GM23338 (cell line): ENCODE measurements at regions not wholly inside any gene's neighbourhood (a gene's known extent, or its start where the extent isn't known, plus 50 kb on each side); places are given as distances from the start of the nearest gene placed in this dataset.

Experiments
- ATAC-seq: fragments of 200-7000 bp; cut with Tn5 transposase; 3 replicates; pipeline ENCODE4 v1.9.1; 2020
- DNase-seq: peaks from one replicate; pipeline ENCODE4 v3.0.0-alpha.2; 2015; ENCODE audit warnings: low spot score
- H2AFZ ChIP-seq: fragments of 200-600 bp; sonication (generic); 2 replicates; pipeline ENCODE4 v1.8.0; 2016; ENCODE audit warnings: antibody characterized with exemption, mild to moderate bottlenecking, moderate library complexity
- H3F3A ChIP-seq: fragments of 200-600 bp; sonication (generic); replicated peaks from 2 replicates; pipeline ENCODE4 v1.8.0; 2017; ENCODE audit warnings: antibody characterized with exemption, mixed run types, low read depth
- H3K27ac ChIP-seq: fragments of 200-600 bp; sonication (generic); 2 replicates; pipeline ENCODE4 v1.6.1; 2016; ENCODE audit warnings: low read depth
- H3K27me3 ChIP-seq: fragments of 200-600 bp; sonication (generic); 2 replicates; pipeline ENCODE4 v1.8.0; 2016; ENCODE audit warnings: mild to moderate bottlenecking, mixed run types, moderate library complexity; ENCODE audit not compliant: insufficient read depth
- H3K36me3 ChIP-seq: fragments of 200-600 bp; sonication (generic); 2 replicates; pipeline ENCODE4 v1.8.0; 2016; ENCODE audit warnings: mild to moderate bottlenecking; ENCODE audit not compliant: insufficient read depth
- H3K4me1 ChIP-seq: fragments of 200-600 bp; sonication (generic); 2 replicates; pipeline ENCODE4 v1.8.0; 2016; ENCODE audit warnings: mild to moderate bottlenecking, moderate library complexity; ENCODE audit not compliant: insufficient read depth
- H3K4me2 ChIP-seq: fragments of 200-600 bp; sonication (generic); 2 replicates; pipeline ENCODE4 v1.7.1; 2017; ENCODE audit warnings: mixed run types
- H3K4me3 ChIP-seq: fragments of 200-600 bp; sonication (generic); 2 replicates; pipeline ENCODE4 v1.6.1; 2016; ENCODE audit warnings: mixed run types
- H3K79me2 ChIP-seq: fragments of 200-600 bp; sonication (generic); replicated peaks from 2 replicates; pipeline ENCODE4 v1.8.0; 2017; ENCODE audit warnings: mild to moderate bottlenecking; ENCODE audit not compliant: insufficient read depth
- H3K9me2 ChIP-seq: fragments of 200-600 bp; sonication (generic); 2 replicates; pipeline ENCODE4 v1.8.0; 2017; ENCODE audit not compliant: insufficient read depth
- H4K20me1 ChIP-seq: fragments of 200-600 bp; sonication (generic); replicated peaks from 2 replicates; pipeline ENCODE4 v1.8.0; 2017; ENCODE audit warnings: mild to moderate bottlenecking; ENCODE audit not compliant: insufficient read depth
- H3K27ac Mint-ChIP-seq: 2 replicates; pipeline ENCODE4 v1.8.0; 2020; ENCODE audit warnings: inconsistent platforms, mild to moderate bottlenecking, moderate library complexity, mixed read lengths
- H3K27me3 Mint-ChIP-seq: 3 replicates; pipeline ENCODE4 v1.8.0; 2022; ENCODE audit warnings: low read depth, mild to moderate bottlenecking, moderate library complexity, mixed read lengths, inconsistent platforms; ENCODE audit not compliant: insufficient read depth, poor library complexity
- H3K36me3 Mint-ChIP-seq: 3 replicates; pipeline ENCODE4 v1.8.0; 2021; ENCODE audit warnings: low read depth, mild to moderate bottlenecking, inconsistent platforms, moderate library complexity, mixed read lengths
- H3K4me1 Mint-ChIP-seq: 3 replicates; pipeline ENCODE4 v1.8.0; 2020; ENCODE audit warnings: mild to moderate bottlenecking, inconsistent platforms, mixed read lengths
- H3K4me3 Mint-ChIP-seq: 3 replicates; pipeline ENCODE4 v1.8.0; 2021; ENCODE audit warnings: moderate library complexity, mild to moderate bottlenecking, inconsistent platforms, mixed read lengths
- H3K9me3 Mint-ChIP-seq: 3 replicates; pipeline ENCODE4 v1.8.0; 2020; ENCODE audit warnings: moderate library complexity, mild to moderate bottlenecking, inconsistent platforms, mixed read lengths
- JUNB ChIP-seq: IDR thresholded peaks from one replicate; pipeline ENCODE4 v1.6.1; 2016; ENCODE audit warnings: antibody characterized with exemption; ENCODE audit not compliant: unreplicated experiment
- NANOG ChIP-seq: IDR thresholded peaks from 2 replicates; pipeline ENCODE4 v1.6.1; 2016; ENCODE audit warnings: antibody characterized with exemption, borderline replicate concordance
- POLR2AphosphoS5 ChIP-seq: IDR thresholded peaks from 2 replicates; pipeline ENCODE4 v1.6.1; 2016; ENCODE audit warnings: antibody characterized with exemption, low read depth
- STAT1 ChIP-seq: IDR thresholded peaks from one replicate; pipeline ENCODE4 v1.6.1; 2016; ENCODE audit warnings: antibody characterized with exemption; ENCODE audit not compliant: unreplicated experiment
- ZNF331 ChIP-seq: fragments of 250-450 bp; sonication (Bioruptor Pico); IDR thresholded peaks from 2 replicates; pipeline ENCODE4 v1.5.0; 2020; ENCODE audit warnings: low read depth, mild to moderate bottlenecking, moderate library complexity
- TF ChIP-seq, protein P1 (sequence below), 2 experiments: fragments of 200-600 bp in 1 of 2; sonication (generic) in 1 of 2; conservative IDR thresholded peaks; 2 replicates each; pipeline versions ENCODE4 v1.5.1 to v1.6.1; 2016 to 2017; ENCODE audit warnings: antibody characterized with exemption in 2 of 2, low read depth in 2 of 2, mild to moderate bottlenecking in 2 of 2, moderate library complexity in 1 of 2
- TF ChIP-seq, protein P2 (sequence below): fragments of 250-450 bp; sonication (Bioruptor Pico); IDR thresholded peaks from 2 replicates; pipeline ENCODE4 v1.5.0; 2020; ENCODE audit warnings: mild to moderate bottlenecking, moderate library complexity
- TF ChIP-seq, protein P3 (sequence below): IDR thresholded peaks from 2 replicates; pipeline ENCODE4 v1.6.1; 2016; ENCODE audit warnings: antibody characterized with exemption
- TF ChIP-seq, protein P4 (sequence below): IDR thresholded peaks from one replicate; pipeline ENCODE4 v1.6.1; 2018; ENCODE audit warnings: antibody characterized with exemption; ENCODE audit not compliant: unreplicated experiment

DNA sequence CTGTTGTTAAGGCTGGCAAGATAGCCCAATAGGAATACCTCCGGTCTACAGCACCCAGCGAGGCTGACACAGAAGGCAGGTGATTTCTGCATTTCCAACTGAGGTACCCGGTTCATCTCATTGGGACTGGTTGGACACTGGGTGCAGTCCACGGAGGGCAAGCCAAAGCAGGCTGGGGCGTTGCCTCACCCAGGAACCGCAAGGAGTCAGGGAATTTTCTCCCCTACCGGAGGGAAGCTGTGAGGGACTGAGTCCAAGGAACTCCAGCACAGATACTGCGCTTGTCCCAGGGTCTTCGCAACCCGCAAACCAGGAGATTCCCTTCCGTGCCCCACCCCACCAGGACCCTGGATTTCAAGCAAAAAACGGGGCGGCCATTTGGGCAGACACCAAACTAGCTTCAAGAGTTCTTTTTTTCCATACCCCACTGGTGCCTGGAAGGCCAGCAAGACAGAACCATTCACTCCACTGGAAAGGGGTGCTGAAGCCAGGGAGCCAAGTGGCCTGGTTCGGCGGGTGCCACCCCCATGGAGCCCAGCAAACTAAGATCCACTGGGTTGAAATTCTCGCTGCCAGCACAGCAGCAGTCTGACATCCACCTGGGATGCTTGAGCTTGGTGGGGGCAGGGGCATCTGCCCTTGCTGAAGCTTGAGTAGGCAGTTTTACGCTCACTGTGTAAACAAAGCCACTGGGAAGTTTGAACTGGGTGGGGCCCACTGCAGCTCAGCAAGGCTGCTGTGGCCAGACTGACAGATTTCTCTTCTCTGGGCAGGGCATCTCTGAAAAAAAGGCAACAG lies 647.2 kb downstream of the BNC2 start:
- Histone ChIP-seq H3K27me3 (no peaks in the 10 kb centered on the region), H3K4me2 (no peak overlapping the region), H3K9me2 (no peaks in the 10 kb centered on the region), H2AFZ (no peak overlapping the region; the same call in none of the 2 replicates), H3K27ac (no peak overlapping the region), H4K20me1 (no peaks in the 10 kb centered on the region), H3K79me2 (no peaks in the 10 kb centered on the region), H3K4me3 (no peak overlapping the region), H3K4me1 (peaks cover 17% of the 10 kb centered on the region), H3K36me3 (no peaks in the 10 kb centered on the region; the same call in 1 of the 2 replicates), H3F3A (no peaks in the 10 kb centered on the region)
- Mint-ChIP-seq H3K4me1 (peaks cover 18% of the 10 kb centered on the region), H3K27me3 (peaks cover under 1% of the 10 kb centered on the region), H3K9me3 (no peaks in the 10 kb centered on the region), H3K4me3 (no peak overlapping the region), H3K27ac (no peak overlapping the region), H3K36me3 (no peaks in the 10 kb centered on the region)
- TF ChIP-seq, protein P1, sequence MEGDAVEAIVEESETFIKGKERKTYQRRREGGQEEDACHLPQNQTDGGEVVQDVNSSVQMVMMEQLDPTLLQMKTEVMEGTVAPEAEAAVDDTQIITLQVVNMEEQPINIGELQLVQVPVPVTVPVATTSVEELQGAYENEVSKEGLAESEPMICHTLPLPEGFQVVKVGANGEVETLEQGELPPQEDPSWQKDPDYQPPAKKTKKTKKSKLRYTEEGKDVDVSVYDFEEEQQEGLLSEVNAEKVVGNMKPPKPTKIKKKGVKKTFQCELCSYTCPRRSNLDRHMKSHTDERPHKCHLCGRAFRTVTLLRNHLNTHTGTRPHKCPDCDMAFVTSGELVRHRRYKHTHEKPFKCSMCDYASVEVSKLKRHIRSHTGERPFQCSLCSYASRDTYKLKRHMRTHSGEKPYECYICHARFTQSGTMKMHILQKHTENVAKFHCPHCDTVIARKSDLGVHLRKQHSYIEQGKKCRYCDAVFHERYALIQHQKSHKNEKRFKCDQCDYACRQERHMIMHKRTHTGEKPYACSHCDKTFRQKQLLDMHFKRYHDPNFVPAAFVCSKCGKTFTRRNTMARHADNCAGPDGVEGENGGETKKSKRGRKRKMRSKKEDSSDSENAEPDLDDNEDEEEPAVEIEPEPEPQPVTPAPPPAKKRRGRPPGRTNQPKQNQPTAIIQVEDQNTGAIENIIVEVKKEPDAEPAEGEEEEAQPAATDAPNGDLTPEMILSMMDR (conservative IDR thresholded peaks at IDR 0.05; ENCODE audit: low read depth in 2 of 2): no peak
- TF ChIP-seq JUNB: no peak
- no peak for TF ChIP-seq STAT1
- TF ChIP-seq NANOG: no peak
- TF ChIP-seq, protein P2, sequence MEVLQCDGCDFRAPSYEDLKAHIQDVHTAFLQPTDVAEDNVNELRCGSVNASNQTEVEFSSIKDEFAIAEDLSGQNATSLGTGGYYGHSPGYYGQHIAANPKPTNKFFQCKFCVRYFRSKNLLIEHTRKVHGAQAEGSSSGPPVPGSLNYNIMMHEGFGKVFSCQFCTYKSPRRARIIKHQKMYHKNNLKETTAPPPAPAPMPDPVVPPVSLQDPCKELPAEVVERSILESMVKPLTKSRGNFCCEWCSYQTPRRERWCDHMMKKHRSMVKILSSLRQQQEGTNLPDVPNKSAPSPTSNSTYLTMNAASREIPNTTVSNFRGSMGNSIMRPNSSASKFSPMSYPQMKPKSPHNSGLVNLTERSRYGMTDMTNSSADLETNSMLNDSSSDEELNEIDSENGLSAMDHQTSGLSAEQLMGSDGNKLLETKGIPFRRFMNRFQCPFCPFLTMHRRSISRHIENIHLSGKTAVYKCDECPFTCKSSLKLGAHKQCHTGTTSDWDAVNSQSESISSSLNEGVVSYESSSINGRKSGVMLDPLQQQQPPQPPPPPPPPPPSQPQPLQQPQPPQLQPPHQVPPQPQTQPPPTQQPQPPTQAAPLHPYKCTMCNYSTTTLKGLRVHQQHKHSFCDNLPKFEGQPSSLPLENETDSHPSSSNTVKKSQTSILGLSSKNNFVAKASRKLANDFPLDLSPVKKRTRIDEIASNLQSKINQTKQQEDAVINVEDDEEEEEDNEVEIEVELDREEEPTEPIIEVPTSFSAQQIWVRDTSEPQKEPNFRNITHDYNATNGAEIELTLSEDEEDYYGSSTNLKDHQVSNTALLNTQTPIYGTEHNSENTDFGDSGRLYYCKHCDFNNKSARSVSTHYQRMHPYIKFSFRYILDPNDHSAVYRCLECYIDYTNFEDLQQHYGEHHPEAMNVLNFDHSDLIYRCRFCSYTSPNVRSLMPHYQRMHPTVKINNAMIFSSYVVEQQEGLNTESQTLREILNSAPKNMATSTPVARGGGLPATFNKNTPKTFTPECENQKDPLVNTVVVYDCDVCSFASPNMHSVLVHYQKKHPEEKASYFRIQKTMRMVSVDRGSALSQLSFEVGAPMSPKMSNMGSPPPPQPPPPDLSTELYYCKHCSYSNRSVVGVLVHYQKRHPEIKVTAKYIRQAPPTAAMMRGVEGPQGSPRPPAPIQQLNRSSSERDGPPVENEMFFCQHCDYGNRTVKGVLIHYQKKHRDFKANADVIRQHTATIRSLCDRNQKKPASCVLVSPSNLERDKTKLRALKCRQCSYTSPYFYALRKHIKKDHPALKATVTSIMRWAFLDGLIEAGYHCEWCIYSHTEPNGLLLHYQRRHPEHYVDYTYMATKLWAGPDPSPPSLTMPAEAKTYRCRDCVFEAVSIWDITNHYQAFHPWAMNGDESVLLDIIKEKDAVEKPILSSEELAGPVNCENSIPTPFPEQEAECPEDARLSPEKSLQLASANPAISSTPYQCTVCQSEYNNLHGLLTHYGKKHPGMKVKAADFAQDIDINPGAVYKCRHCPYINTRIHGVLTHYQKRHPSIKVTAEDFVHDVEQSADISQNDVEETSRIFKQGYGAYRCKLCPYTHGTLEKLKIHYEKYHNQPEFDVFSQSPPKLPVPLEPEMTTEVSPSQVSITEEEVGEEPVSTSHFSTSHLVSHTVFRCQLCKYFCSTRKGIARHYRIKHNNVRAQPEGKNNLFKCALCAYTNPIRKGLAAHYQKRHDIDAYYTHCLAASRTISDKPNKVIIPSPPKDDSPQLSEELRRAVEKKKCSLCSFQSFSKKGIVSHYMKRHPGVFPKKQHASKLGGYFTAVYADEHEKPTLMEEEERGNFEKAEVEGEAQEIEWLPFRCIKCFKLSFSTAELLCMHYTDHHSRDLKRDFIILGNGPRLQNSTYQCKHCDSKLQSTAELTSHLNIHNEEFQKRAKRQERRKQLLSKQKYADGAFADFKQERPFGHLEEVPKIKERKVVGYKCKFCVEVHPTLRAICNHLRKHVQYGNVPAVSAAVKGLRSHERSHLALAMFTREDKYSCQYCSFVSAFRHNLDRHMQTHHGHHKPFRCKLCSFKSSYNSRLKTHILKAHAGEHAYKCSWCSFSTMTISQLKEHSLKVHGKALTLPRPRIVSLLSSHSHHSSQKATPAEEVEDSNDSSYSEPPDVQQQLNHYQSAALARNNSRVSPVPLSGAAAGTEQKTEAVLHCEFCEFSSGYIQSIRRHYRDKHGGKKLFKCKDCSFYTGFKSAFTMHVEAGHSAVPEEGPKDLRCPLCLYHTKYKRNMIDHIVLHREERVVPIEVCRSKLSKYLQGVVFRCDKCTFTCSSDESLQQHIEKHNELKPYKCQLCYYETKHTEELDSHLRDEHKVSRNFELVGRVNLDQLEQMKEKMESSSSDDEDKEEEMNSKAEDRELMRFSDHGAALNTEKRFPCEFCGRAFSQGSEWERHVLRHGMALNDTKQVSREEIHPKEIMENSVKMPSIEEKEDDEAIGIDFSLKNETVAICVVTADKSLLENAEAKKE (CRISPR knock-in tag): no peak
- TF ChIP-seq ZNF331 (CRISPR knock-in tag): no peak
- TF ChIP-seq POLR2AphosphoS5: no peak
- TF ChIP-seq, protein P3, sequence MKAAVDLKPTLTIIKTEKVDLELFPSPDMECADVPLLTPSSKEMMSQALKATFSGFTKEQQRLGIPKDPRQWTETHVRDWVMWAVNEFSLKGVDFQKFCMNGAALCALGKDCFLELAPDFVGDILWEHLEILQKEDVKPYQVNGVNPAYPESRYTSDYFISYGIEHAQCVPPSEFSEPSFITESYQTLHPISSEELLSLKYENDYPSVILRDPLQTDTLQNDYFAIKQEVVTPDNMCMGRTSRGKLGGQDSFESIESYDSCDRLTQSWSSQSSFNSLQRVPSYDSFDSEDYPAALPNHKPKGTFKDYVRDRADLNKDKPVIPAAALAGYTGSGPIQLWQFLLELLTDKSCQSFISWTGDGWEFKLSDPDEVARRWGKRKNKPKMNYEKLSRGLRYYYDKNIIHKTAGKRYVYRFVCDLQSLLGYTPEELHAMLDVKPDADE: no peak
- TF ChIP-seq, protein P4, sequence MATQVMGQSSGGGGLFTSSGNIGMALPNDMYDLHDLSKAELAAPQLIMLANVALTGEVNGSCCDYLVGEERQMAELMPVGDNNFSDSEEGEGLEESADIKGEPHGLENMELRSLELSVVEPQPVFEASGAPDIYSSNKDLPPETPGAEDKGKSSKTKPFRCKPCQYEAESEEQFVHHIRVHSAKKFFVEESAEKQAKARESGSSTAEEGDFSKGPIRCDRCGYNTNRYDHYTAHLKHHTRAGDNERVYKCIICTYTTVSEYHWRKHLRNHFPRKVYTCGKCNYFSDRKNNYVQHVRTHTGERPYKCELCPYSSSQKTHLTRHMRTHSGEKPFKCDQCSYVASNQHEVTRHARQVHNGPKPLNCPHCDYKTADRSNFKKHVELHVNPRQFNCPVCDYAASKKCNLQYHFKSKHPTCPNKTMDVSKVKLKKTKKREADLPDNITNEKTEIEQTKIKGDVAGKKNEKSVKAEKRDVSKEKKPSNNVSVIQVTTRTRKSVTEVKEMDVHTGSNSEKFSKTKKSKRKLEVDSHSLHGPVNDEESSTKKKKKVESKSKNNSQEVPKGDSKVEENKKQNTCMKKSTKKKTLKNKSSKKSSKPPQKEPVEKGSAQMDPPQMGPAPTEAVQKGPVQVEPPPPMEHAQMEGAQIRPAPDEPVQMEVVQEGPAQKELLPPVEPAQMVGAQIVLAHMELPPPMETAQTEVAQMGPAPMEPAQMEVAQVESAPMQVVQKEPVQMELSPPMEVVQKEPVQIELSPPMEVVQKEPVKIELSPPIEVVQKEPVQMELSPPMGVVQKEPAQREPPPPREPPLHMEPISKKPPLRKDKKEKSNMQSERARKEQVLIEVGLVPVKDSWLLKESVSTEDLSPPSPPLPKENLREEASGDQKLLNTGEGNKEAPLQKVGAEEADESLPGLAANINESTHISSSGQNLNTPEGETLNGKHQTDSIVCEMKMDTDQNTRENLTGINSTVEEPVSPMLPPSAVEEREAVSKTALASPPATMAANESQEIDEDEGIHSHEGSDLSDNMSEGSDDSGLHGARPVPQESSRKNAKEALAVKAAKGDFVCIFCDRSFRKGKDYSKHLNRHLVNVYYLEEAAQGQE: no peak
- ATAC-seq (no peak; the same call in 1 of the 3 replicates), DNase-seq (no peak)
